GM19455 (cell line): ENCODE measurements at regions not wholly inside any gene's neighbourhood (a gene's known extent, or its start where the extent isn't known, plus 50 kb on each side); places are given as distances from the start of the nearest gene placed in this dataset.
"Not testable (repeated sequence)": the region's sequence is repeated elsewhere in the genome, so short reads cannot be mapped to it uniquely, and the experiment has no call there.

Experiments
- ATAC-seq: cut with Tn5 transposase; IDR thresholded peaks from one replicate; pipeline ENCODE4 v1.9.1; 2021; ENCODE audit not compliant: unreplicated experiment

DNA sequence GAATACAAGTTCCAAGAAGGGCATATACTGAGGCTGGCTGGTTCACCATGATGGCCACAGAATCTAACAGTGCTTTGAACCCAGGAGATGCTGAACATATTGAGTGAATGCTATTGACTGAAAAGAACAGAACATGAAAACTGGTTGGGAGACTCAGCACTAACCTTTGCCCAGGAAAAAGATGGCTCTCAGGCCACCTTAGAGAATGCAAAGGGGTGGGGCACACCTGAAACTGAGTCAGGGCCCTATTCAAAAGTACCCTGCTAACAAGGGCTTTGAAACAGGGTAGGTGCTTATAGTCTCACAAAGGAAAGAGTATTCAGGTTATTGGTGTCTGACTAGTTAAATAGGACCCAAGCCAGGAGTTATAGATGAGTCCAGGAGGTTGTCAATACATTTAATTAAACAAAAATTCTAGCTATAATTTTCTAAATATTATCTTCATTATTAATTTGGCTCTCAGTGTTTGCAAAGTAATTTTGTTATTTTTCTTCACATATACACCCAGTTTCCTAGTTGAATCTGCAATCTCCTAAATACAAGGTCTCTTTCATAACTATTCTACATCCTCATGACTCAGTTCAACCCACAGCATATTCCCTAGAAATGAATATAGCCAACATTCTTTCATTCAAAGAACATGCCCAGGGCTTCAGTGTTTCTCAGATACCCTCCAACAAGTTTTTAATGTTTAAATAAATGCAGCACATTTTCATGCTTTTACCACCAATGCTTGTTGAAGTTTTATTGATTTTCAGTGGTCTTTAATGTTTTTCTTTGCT, 144.2 kb upstream of the RAPGEF2 start:
- no peak for ATAC-seq

DNA sequence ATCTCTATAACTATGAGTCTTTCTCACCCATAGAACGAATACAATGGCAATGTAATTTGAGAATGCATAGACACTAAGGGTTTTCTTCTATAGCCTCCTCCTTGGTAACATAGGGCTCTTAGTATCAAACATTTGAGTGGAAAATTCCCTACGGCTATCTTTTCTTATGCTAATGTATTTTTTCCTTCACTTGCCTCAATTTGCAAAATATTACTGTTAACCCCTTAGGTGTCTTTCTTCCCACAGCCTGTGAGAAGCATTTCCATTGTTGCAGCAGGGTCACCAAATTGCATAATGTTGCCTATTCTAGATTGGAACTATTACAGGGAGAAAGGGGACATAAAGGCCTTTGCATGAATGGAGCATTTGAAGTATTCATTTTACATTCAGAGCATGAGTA, 140.5 kb upstream of the RAPGEF2 start:
- no peak for ATAC-seq

GRCh38 chr4:158963282-158963681, 139.6 kb upstream of the RAPGEF2 start:
- not testable (repeated sequence) for ATAC-seq

- no peak for ATAC-seq
These were observed 138.7 kb upstream of the RAPGEF2 start for GRCh38 chr4:158964114-158964727.

- ATAC-seq: no peak
These were observed 138.2 kb upstream of the RAPGEF2 start for GRCh38 chr4:158964728-158965124.

DNA sequence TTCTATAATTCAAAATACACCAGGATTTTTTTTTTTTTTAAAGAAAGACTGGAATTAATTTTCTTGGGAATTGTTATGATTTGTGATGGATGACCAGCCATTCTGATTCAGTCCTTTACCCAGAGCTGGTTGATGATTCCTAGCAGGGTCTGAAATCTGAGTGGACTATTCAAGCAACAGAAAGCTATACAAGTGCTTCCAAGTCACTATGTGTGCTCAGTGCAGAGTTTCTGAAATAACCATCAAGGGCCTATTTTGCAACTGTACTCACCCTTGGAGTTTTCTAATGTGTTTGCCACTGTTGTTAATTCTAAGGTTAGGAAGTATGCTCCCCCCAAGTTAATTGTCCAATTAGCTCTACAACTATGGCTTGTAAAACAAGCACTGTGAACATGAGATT, 137.7 kb upstream of the RAPGEF2 start:
- ATAC-seq: no peak

GRCh38 chr4:158966091-158966490, 136.8 kb upstream of the RAPGEF2 start:
- no peak for ATAC-seq

- no peak for ATAC-seq
These were observed 133.9 kb upstream of the RAPGEF2 start for GRCh38 chr4:158968961-158969360.

- ATAC-seq: no peak
These were observed 132.1 kb upstream of the RAPGEF2 start for GRCh38 chr4:158970812-158971211.

GRCh38 chr4:158974438-158974837, 128.4 kb upstream of the RAPGEF2 start:
- ATAC-seq: not testable (repeated sequence)

DNA sequence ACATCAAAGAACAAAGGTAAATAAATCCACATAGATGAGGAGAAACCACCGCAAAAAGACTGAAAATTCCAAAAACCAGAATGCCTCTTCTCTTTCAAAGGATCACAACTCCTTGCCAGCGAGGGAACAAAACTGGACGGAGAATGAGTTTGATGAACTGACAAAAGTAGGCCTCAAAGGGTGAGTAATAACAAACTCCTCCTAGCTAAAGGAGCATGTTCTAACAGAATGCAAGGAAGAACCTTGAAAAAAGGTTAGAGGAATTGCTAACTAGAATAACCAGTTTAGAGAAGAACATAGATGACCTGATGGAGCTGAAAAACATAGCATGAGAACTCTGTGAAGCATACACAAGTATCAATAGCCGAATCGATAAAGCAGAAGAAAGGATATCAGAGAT, 122.2 kb upstream of the RAPGEF2 start:
- not testable (repeated sequence) for ATAC-seq

DNA sequence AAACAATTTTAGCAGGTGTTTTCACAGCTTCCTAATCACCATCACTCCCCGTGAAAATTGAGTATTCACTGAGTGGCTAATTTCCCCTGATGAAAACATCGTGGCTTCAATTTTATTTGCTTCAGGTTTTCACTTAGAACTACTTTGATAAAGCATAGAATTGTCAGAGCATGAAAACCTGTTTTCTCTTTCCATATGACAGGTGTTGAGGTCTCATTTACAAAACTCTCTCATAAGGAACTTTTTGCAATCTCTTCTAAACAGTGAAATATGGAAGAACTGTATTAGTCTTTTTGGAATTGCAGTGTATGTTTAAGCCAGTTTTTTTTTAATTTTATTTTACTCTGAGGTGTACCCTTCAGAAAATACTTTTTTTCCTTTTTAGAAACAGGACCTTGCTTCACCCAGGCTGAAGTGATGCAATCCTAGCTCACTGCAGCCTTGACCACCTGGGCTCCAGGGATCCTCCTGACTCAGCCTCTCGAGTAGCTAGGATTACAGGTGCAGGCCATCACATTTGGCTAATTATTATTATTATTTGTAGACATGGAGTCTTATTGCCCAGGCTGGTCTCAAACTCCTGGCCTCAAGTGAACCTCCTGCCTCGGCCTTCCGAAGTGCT, 111.2 kb upstream of the RAPGEF2 start:
- no peak for ATAC-seq

DNA sequence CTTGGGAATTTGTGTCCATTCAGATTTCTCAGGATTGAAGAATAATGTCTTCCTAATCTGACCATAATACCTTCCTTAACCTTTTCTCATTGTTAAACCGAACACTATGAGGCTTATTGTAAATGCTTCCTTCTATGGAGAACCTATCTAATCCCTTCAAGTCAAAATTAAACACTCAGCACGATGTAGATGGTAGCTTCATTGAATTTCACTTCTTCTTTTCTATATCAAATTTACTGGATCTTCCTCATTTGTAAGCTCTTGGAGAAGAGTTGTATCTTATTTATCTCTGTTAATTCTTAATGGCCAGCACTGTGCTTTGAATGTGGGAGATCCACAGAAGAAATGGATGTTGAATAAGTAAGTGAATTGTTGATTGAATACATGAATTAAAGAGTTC, 109.0 kb upstream of the RAPGEF2 start:
- ATAC-seq: no peak

- no peak for ATAC-seq
These were observed 107.8 kb upstream of the RAPGEF2 start for GRCh38 chr4:158995040-158995439.

- no peak for ATAC-seq
These were observed 106.9 kb upstream of the RAPGEF2 start for GRCh38 chr4:158995965-158996364.

- ATAC-seq: no peak
These were observed 106.2 kb upstream of the RAPGEF2 start for GRCh38 chr4:158996669-158997074.

DNA sequence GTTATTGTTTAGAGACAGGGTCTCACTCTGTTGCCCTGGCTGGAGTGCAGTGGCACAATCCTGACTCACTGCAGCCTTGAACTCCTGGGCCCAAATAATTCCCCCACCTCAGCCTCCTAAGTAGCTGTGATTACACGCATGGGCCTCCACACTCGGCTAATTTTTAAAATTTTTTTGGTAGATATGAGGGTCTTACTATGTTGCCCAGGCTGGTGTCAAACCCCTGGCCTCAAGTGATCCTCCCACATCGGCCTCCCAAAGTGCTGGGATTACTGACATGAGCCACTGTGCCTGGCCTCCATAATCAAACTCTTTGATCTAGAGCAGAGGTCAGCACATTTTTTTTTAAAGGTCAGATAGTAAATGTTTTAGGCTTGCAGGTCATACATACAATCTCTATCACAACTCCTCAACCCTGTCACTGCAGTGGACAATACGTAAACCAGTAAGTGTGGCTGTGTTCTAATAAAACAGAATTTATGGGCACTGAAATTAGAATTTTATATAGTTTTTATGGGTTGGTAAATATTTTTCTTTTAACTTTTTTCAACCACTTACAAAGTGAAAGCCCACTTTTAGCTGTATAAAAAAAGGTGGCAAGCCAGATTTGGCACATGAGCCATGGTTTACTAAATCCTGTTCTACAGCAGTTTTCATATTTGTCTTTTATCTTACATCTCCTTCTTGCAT, 105.1 kb upstream of the RAPGEF2 start:
- no peak for ATAC-seq

DNA sequence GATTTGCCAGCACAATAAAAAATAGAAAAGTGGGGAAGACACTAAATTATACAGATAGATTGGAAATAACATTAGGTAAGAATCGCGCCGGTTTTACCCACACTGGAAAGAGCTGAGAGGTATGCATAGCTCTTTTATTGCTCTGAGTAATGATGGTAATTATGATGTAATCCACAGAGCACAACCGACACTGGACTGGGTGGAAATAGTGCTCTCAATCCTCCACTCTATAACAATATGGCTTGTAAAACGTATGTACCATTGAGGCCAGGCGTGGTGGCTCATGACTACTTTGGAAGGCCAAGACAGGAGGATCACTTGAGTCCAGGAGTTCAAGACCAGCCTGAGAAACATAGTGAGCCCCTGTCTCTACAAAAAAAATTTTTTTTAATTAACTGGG, 104.3 kb upstream of the RAPGEF2 start:
- no peak for ATAC-seq

DNA sequence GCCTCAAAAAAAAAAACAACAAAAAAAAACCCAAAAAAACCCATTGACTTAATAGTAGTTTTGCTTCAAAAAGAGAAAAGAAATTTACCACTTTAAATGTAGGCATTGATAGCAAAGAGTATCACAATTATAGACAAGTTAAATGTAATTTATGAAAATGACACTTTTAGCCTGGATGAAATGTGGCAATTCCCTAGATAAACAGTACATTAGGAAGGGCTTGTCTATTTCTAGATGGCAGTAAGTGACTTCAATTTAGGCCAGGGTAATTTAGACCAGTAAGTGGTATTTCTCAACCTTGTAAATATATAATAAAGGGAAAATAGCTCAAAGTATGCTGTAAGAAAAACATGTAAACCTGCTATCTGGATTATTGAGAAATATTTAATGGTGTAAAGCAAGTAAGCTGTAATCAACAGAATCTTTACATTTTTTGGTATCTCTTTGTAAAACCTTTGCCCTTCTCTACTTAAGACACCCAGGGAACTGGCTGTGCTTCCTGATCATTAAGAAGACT, 103.7 kb upstream of the RAPGEF2 start:
- ATAC-seq: no peak

GRCh38 chr4:158999849-159000248, 103.0 kb upstream of the RAPGEF2 start:
- no peak for ATAC-seq

- no peak for ATAC-seq
These were observed 99.9 kb upstream of the RAPGEF2 start for GRCh38 chr4:159002950-159003349.
